ENCODE measurements at regions not wholly inside any gene's neighbourhood (a gene's known extent, or its start where the extent isn't known, plus 50 kb on each side); places are given as distances from the start of the nearest gene placed in this dataset.
"Not testable (repeated sequence)": the region's sequence is repeated elsewhere in the genome, so short reads cannot be mapped to it uniquely, and the experiment has no call there.

- H3K4me3 Mint-ChIP-seq = no peak overlapping the region
- ChIA-PET POLR2A (no interaction called here), CTCF (no interaction called here)
- no peak for TF ChIP-seq ESRRA (CRISPR knock-in tag; IDR thresholded peaks at IDR 0.05; ENCODE audit: borderline replicate concordance)
- TF ChIP-seq ZNF219 (CRISPR knock-in tag; IDR thresholded peaks at IDR 0.05; ENCODE audit: borderline replicate concordance) = no peak
- no peak for TF ChIP-seq NFE2L1 (CRISPR knock-in tag; IDR thresholded peaks at IDR 0.05)
- TF ChIP-seq ELF4 (CRISPR knock-in tag; IDR thresholded peaks at IDR 0.05; ENCODE audit: low read depth) = no peak
- TF ChIP-seq ARID4B (CRISPR knock-in tag; IDR thresholded peaks at IDR 0.05; ENCODE audit: borderline replicate concordance) = no peak
- no peak for TF ChIP-seq TEAD1 (CRISPR knock-in tag; IDR thresholded peaks at IDR 0.05)
- TF ChIP-seq ZNF423 (CRISPR knock-in tag; IDR thresholded peaks at IDR 0.05) = no peak
- TF ChIP-seq SOX15 (CRISPR knock-in tag; IDR thresholded peaks at IDR 0.05) = no peak
- no peak for TF ChIP-seq IRF2 (CRISPR knock-in tag; IDR thresholded peaks at IDR 0.05; ENCODE audit: borderline replicate concordance, low read depth)
- no peak for TF ChIP-seq ZNF671 (CRISPR knock-in tag; IDR thresholded peaks at IDR 0.05)
- no peak for TF ChIP-seq ZBTB21 (CRISPR knock-in tag; IDR thresholded peaks at IDR 0.05; ENCODE audit: borderline replicate concordance)
- no peak overlapping the region for H3K27ac Mint-ChIP-seq
- H3K4me1 Mint-ChIP-seq = no peaks in the 10 kb centered on the region
- peaks cover 30% of the 10 kb centered on the region for H3K9me3 Mint-ChIP-seq
- H3K27me3 Mint-ChIP-seq (ENCODE audit: low read depth) = peaks cover 2% of the 10 kb centered on the region; the same call in 1 of the 2 replicates
- ATAC-seq (no peak), DNase-seq (ENCODE audit: low spot score) (no peak)
- H3K36me3 Mint-ChIP-seq = peaks cover 25% of the 10 kb centered on the region
These were observed 1043.8 kb upstream of the EDIL3 start for GRCh38 chr5:85428426-85428934.

- H3K27ac Mint-ChIP-seq; H3K4me1 Mint-ChIP-seq; POLR2A ChIA-PET; CTCF ChIA-PET; DNase-seq (ENCODE audit: low spot score); H3K4me3 Mint-ChIP-seq; ATAC-seq; H3K27me3 Mint-ChIP-seq (ENCODE audit: low read depth): not testable (repeated sequence)
- Mint-ChIP-seq H3K36me3 (peaks cover 25% of the 10 kb centered on the region), H3K9me3 (peaks cover 52% of the 10 kb centered on the region)
These were observed 1047.0 kb upstream of the EDIL3 start for GRCh38 chr5:85431726-85432125.

- Mint-ChIP-seq H3K27me3 (ENCODE audit: low read depth) (no peaks in the 10 kb centered on the region), H3K4me3 (no peak overlapping the region), H3K36me3 (no peaks in the 10 kb centered on the region), H3K27ac (no peak overlapping the region), H3K9me3 (no peaks in the 10 kb centered on the region; the same call in 1 of the 2 replicates), H3K4me1 (peaks cover 2% of the 10 kb centered on the region; the same call in 1 of the 2 replicates)
- TF ChIP-seq ZNF416 (CRISPR knock-in tag; IDR thresholded peaks at IDR 0.05) = no peak
- no peak for TF ChIP-seq ZNF396 (CRISPR knock-in tag; IDR thresholded peaks at IDR 0.05; ENCODE audit: borderline replicate concordance)
- CTCF ChIA-PET = no interaction called here
- POLR2A ChIA-PET = no interaction called here
- DNase-seq (ENCODE audit: low spot score) (no peak), ATAC-seq (no peak)
These were observed 1056.5 kb upstream of the EDIL3 start for GRCh38 chr5:85441156-85441555.

- CTCF ChIA-PET = no interaction called here
- Mint-ChIP-seq H3K4me1 (peaks cover 2% of the 10 kb centered on the region; the same call in 1 of the 2 replicates), H3K36me3 (no peaks in the 10 kb centered on the region)
- TF ChIP-seq NFYB (CRISPR knock-in tag; conservative IDR thresholded peaks at IDR 0.05; ENCODE audit: low read depth) = no peak
- TF ChIP-seq ZSCAN18 (CRISPR knock-in tag; IDR thresholded peaks at IDR 0.05) = no peak
- TF ChIP-seq GTF2I (CRISPR knock-in tag; conservative IDR thresholded peaks at IDR 0.05) = no peak
- TF ChIP-seq HMGA2 (CRISPR knock-in tag; IDR thresholded peaks at IDR 0.05) = no peak
- no peak for TF ChIP-seq MYBL2 (CRISPR knock-in tag; IDR thresholded peaks at IDR 0.05)
- no peak for TF ChIP-seq ELF4 (CRISPR knock-in tag; IDR thresholded peaks at IDR 0.05; ENCODE audit: low read depth)
- no peak for TF ChIP-seq NR1H2 (CRISPR knock-in tag; IDR thresholded peaks at IDR 0.05)
- no peak for TF ChIP-seq ZNF532 (CRISPR knock-in tag; IDR thresholded peaks at IDR 0.05; ENCODE audit: borderline replicate concordance)
These were observed 1057.2 kb upstream of the EDIL3 start for GRCh38 chr5:85441853-85442252.

More at GRCh38 chr5:85441853-85442252, 1057.2 kb upstream of the EDIL3 start:
- DNase-seq (ENCODE audit: low spot score) (no peak), ATAC-seq (no peak)
- no peaks in the 10 kb centered on the region for H3K27me3 Mint-ChIP-seq (ENCODE audit: low read depth)
- POLR2A ChIA-PET = no interaction called here
- no peak overlapping the region for H3K4me3 Mint-ChIP-seq
- no peak overlapping the region for H3K27ac Mint-ChIP-seq
- no peaks in the 10 kb centered on the region for H3K9me3 Mint-ChIP-seq
